ENCODE measurements at regions not wholly inside any gene's neighbourhood (a gene's known extent, or its start where the extent isn't known, plus 50 kb on each side); places are given as distances from the start of the nearest gene placed in this dataset.

- Histone ChIP-seq H2AFZ (ENCODE audit: low read depth, low read length) (no peak overlapping the region), H3K4me2 (ENCODE audit: insufficient read depth, low read length) (no peak overlapping the region), H3K27me3 (ENCODE audit: control insufficient read depth in 2 of 2, insufficient read depth in 2 of 2, low read length in 2 of 2) (no peaks in the 10 kb centered on the region), H4K20me1 (replicated peaks; ENCODE audit: control insufficient read depth, extremely low read depth, insufficient read depth, low read length) (no peaks in the 10 kb centered on the region), H3K9me3 (replicated peaks; ENCODE audit: control insufficient read depth, insufficient read depth, low read length) (no peaks in the 10 kb centered on the region), H3K79me2 (ENCODE audit: control insufficient read depth, insufficient read depth, low read length) (no peaks in the 10 kb centered on the region), H3K4me1 (ENCODE audit: control insufficient read depth, extremely low read depth, insufficient read depth, low read length) (no peaks in the 10 kb centered on the region), H3K4me3 (replicated peaks in 1 of 3; ENCODE audit: insufficient read depth in 1 of 3, low read depth in 1 of 3, low read length in 3 of 3) (no peak overlapping the region), H3K9me1 (replicated peaks; ENCODE audit: control insufficient read depth, extremely low read depth, insufficient read depth, low read length) (no peaks in the 10 kb centered on the region), H3K36me3 (ENCODE audit: control insufficient read depth in 2 of 2, extremely low read depth in 1 of 2, insufficient read depth in 2 of 2, low read length in 2 of 2) (no peaks in the 10 kb centered on the region), H3K27ac (ENCODE audit: insufficient read depth, low read depth, low read length) (no peak overlapping the region), H3K9ac (replicated peaks; ENCODE audit: extremely low read depth, insufficient read depth, low read length) (no peak overlapping the region)
- intact Hi-C loops (cut with micrococcal nuclease) (no loop called here), dilution Hi-C loops (cut with MboI; ENCODE audit: extremely low pct_ligation_motif_present, low sequenced_read_pairs) (no loop called here)
- ChIA-PET POLR2A (no interaction called here), CTCF (no interaction called here)
- FAIRE-seq (no peak), DNase-seq (ENCODE audit: low read depth, low spot score) (no peak)
- TF ChIP-seq, protein P1, sequence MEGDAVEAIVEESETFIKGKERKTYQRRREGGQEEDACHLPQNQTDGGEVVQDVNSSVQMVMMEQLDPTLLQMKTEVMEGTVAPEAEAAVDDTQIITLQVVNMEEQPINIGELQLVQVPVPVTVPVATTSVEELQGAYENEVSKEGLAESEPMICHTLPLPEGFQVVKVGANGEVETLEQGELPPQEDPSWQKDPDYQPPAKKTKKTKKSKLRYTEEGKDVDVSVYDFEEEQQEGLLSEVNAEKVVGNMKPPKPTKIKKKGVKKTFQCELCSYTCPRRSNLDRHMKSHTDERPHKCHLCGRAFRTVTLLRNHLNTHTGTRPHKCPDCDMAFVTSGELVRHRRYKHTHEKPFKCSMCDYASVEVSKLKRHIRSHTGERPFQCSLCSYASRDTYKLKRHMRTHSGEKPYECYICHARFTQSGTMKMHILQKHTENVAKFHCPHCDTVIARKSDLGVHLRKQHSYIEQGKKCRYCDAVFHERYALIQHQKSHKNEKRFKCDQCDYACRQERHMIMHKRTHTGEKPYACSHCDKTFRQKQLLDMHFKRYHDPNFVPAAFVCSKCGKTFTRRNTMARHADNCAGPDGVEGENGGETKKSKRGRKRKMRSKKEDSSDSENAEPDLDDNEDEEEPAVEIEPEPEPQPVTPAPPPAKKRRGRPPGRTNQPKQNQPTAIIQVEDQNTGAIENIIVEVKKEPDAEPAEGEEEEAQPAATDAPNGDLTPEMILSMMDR (IDR thresholded peaks at IDR 0.05; ENCODE audit: extremely low read depth in 1 of 2, insufficient read depth in 1 of 2, low read depth in 1 of 2, low read length in 2 of 2) = no peak
- no peak for TF ChIP-seq JUN (IDR thresholded peaks at IDR 0.05; ENCODE audit: borderline replicate concordance, insufficient read depth, insufficient read length, low read depth)
- no peak for TF ChIP-seq POLR2AphosphoS5 (IDR thresholded peaks at IDR 0.05; ENCODE audit: insufficient read depth, low read depth, low read length)
- no peak for TF ChIP-seq POLR2A (IDR thresholded peaks at IDR 0.05; ENCODE audit: low read depth, low read length)
- TF ChIP-seq MYC (IDR thresholded peaks at IDR 0.05; ENCODE audit: low read depth, low read length) = no peak
- TF ChIP-seq GATA2 (IDR thresholded peaks at IDR 0.05; ENCODE audit: insufficient read depth, insufficient read length, low read depth, low read length) = no peak
- no peak for TF ChIP-seq MAX (IDR thresholded peaks at IDR 0.05; ENCODE audit: insufficient read depth, insufficient read length)
- no peak for TF ChIP-seq EZH2 (IDR thresholded peaks at IDR 0.05; ENCODE audit: borderline replicate concordance, low read depth, low read length, severe bottlenecking)
- no TSS peak for BruUV-seq (replicated peaks)
Observed at GRCh38 chrX:140038842-140039241, 73.5 kb upstream of the CXorf66 start.

Data from endothelial cell of umbilical vein (primary cell).